NOMO-1 treated with dmso at 0.1 percent for 144 hours (cell line): ENCODE measurements at regions not wholly inside any gene's neighbourhood (a gene's known extent, or its start where the extent isn't known, plus 50 kb on each side); places are given as distances from the start of the nearest gene placed in this dataset.
"Not testable (repeated sequence)": the region's sequence is repeated elsewhere in the genome, so short reads cannot be mapped to it uniquely, and the experiment has no call there.

Source experiments
- DNase-seq: peaks from one replicate; lab custom pipeline; 2025; ENCODE audit not compliant: unreplicated experiment; lab: John Stamatoyannopoulos, UW

DNA sequence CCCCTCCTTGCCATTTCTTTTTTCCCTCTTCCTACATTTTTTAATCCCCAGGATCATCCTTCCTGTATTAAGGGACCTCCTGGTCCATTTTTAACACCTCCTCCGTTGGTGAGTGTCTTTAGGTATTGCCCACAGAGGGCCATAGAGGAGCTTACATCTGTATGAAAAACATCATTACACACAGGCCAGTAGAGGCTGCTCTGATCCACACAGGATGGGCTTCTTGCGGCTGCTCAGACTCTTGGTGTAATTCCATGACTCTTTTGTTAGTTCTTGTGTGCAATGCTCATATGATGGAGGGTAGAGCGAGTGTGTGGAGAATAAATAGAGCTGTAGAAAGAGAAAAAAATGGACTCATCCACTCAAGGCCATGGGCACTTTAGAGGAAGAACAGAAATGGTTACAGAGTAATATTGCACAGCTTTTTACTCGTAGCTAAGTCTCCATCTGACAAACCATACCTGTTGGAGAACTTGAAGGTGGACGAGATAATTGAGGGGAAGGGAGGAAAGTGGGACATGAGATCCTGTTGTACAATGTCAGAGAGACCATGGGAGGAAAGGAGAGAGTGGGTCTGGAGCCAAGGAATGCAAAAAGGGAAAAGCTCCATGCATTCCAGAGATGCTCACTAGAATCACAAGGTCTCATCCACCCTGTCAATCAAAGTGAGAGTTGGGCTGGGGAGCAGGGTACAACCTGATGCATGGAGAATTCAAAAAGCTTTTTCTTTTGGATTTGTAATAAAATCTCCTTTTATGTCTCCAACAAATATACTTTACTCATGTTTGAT lies 129.7 kb upstream of the TNP1 start:
- DNase-seq, result no peak

DNA sequence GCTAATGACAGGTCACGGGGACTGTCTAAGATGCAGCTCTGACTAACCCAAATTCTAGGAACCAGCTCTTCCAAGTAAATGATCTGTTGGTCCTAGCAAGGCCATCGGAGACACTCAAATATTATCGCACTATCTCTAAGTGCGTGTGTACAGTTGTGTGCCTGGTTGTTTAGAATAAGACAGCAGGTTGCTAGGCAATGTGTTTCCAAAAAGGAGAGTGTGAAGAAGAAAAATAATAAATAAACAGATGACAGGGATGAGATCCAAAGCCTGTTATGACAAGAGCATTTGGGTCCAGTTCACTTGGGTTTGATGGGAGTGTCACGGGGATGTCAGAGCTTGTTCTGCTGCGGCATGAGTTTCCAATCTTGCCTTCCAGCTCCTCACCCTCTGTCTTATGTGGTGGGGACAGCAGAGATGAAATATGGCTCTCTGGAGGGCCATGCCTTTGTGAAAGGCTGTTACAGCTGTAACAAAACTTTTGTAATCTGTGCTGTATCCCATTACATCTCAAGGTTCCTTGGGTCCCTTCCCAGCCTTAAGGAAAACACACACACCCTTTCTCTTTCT lies 127.5 kb upstream of the TNP1 start:
- no peak for DNase-seq

DNA sequence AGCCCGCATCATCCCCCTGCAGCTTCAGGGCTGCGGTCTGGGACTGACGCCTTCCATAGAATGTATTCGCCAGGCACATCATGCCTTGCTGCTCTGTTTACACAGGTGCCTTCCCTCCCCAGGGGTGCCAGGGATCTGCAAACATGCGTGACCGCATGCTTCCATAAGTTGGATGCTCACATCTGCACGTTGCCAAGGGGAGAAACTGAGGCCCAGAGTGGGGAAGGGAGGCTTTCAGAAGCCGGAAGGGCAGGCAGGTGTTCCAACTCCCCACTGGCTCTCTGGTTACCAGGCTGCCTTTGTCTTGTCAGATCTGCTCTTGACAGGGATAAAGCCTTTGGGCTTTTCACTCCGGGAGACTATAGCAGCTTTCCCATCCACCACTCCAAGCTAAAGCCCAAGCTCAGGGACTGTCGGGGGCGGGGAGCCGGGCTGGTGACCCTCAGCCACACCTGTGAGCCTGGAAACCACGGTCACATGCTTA lies 125.8 kb upstream of the TNP1 start:
- DNase-seq, result no peak

DNA sequence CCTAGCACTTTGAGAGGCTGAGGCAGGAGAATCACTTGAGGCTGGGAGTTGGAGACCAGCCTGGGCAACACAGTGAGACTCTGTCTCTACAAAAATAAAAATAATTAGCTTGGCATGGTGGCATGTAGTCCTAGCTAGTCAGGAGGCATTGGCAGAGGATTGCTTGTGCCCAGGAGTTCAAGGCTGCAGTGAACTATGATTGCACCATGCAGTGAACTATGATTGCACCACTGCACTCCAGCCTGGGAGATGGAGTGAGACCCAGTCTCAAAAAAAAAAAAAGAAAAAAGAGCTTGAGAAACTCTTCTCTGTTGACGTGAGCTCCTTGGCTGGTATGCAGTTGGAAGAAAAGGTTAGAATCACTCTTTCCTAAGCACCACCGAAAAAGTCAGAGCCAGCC lies 125.1 kb upstream of the TNP1 start:
- DNase-seq, result no peak

DNA sequence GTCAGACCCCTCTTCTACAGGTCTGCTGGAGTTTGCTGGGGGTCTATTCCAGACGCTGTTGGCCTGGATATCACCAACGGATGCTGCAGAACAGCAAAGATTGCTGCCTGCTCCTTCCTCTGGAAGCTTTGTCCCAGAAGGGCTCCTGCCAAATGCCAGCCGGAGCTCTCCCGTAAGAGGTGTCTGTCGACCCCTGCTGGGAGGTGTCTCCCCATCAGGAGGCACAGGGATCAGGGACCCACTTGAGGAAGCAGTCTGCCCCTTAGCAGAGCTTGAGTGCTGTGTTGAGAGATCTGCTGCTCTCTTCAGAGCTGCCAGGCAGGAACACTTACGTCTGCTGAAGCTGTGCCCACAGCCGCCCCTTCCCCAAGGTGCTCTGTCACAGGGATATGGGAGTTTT lies 122.1 kb upstream of the TNP1 start:
- DNase-seq, result not testable (repeated sequence)

DNA sequence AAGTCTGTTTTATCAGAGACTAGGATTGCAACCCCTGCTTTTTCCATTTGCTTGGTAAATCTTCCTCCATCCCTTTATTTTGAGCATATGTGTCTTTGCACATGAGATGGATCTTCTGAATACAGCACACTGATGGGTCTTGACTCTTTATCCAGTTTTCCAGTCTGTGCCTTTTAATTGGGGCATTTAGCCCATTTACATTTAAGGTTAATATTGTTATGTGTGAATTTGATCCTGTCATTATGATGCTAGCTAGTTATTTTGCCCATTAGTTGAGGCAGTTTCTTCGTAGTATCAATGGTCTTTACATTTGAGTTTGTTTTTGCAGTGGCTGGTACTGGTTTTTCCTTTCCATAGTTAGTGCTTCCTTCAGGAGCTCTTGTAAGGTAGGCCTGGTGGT lies 120.6 kb upstream of the TNP1 start:
- DNase-seq, result not testable (repeated sequence)

DNA sequence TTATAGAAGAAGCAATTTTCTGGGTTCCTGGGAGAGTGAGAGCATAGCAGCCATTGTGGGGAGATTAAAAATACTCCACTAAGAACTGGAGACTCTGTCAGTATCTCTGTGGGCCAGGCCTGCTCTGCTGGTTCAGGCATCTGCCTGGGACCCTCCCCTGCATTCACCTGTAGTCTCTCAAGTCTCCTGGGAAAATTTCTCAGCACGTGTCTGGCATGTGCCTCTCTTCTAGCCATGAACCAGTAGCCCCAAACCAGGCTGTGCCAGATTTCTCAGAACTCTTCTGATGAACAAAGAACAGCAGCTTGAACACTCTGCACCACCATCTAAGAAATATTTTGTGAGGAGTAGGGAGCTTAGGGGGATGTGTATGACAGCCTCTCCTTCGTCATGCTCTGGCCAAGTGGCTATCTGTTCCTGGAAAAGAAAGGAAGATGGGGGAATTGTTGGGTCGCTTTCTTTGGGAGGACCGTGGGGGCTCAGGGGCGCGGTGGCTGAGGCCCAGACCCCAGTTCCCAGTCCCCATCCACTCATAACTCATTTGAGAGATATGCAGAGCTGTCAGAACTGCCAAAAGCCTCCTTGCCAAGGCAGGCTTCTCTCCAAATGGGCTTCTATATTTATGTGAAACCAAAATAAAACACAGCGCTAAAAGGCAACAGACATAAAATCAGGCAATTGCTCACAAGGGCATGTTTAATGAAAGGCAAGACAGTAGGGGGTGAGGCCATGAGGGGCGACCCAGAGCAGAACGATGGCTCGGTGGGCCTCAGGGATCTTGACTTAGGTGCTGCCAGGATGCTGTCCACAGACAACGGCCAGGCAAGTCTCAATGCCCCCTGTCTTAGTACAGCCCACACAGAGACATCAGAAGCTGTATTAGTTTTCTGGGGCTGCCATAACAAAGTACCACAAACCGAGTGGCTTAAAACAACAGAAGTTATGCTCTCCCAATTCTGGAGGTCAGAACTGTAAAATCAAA lies 114.7 kb upstream of the TNP1 start:
- no peak for DNase-seq

DNA sequence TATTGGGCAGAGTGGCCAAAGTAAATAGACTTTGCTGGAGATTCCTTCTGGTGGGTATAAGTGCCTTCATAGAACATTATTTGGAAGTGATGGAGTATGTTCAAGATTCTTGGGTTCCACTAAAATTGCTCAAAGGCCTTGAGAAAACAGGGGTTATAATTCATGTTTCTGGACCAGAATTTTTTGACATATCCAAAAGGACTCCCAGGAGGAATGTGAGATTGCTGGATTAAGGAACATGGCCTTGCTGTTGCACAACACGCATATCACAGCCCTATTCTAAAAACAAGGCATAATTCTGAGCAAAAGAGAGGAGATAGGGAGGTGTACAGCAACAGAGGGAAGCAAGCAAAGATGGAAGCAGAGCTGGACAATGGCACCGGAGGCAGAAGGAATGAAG lies 111.7 kb upstream of the TNP1 start:
- no peak for DNase-seq

DNA sequence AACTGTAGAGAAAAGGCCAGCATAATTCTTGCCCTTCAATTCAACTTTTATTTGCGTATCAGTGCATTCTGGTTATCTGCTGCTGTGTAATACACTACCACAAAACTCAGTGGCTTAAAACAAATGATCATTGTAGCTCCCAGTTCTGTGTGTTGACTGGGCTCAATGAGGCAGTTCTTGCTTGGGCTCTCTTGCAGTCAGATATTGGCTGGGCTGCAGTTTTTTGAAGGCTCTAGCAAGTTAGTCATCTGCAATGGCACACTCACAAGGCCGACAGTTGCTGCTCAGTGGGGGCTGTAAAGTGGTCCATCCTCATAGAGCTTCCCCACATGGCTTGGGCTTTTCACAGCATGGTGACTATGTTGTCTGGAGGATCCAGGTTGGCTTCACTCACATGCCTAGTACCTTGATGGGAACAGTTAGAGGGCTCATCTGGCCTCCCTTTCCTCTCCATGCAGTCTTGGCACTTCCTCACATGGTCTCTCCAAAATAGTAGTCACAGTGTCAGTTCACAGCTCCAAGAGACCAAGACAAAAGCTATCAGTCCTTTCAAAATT lies 110.6 kb upstream of the TNP1 start:
- DNase-seq, result no peak

DNA sequence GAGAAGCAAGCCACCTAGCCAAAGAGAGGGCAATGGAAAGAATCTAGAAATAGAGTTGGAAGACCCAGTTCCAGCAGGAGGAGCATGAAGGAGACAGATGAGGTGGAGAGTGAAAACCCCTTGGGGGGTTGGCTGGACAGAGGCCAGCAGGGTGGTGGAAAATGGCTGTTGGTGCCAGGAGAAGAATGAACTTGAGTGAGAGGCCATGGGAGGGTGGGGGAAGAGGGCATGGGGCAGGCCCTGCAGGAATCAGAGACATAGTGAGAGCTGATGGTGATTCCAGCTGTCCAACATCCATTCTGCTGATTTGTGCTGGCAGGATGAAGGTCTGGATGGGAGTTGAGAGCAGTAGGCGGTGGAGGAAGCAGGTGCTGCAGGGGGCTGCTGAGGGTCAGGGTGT lies 108.0 kb upstream of the TNP1 start:
- DNase-seq, result no peak

DNA sequence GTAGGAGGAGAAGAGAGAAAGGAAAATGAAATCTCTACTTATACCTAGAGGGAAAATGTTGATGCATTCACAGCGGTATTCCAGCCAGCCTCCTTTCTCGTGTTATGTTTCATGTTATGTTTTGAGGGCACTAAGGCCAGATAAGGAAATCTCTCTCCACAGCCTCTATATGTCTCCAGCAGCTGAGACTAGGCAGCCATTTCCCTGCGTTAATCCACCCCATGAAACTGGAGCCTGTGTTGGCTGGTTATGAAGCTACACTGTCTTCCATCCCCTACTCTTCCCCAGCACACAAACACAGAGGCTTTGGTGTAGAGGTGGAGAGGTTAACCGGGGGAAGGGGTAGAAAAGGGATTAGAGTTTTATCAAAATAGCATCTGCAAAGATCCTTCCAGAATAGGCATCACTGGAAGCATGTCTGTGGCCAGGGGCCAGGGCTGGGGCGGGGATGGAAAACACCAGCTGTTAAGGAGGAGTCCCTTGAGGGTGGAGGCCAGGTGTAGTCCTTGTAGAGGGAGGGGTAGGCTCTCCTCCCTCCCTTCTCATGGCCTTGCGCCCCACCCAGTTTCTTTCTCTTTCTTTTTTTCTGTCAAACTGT lies 100.9 kb upstream of the TNP1 start:
- no peak for DNase-seq

DNA sequence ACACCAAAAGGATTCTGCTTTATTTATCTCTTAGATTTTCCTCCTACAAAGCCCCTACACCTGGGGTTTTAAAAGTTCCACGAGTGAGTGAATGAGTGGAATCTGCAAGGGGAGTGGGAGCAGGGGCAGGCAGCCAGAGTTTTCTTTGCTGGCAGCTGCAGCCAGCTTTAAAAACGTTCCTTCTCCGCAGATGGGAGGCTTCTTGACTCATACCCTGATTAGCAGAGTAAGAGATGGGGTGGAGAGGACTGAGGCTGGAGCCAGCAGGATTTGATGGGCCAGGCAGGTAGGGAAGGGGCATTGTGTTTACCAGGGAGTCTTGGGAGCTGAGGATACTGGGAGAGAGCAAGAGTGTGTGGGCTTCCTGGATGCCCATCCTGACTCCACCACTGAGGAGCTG lies 99.6 kb upstream of the TNP1 start:
- DNase-seq, result no peak

DNA sequence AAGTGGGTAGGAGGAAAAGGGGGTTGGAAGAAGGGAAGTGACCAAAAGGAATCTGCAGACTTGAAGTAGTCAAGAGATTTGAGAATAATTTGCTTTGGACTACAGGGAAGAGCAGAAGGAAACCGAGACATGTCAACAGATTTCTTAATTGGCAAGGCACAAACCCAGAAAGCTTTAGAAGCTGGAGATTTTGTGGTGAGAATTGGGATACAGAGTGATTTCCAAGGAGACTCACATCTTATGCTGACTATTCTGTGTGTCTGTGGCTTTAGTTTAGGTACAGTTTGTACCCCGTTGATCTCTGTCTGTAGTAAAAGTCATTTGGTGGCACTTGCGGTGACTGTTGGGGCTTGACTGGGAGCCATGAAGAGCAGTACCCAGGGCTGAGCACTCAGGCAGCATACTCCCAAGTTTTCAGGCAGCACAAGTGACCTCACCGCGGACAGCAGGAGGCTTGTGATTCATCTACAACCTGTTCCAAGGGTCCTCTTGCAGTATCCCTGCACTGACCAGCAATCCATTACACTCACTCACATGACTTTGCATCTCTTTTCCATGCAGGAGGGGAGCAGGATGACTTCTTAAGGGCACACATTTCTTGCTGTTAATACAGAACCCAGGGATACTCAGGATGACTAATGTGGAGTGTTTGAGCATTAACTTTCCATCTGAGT lies 97.1 kb upstream of the TNP1 start:
- no peak for DNase-seq

DNA sequence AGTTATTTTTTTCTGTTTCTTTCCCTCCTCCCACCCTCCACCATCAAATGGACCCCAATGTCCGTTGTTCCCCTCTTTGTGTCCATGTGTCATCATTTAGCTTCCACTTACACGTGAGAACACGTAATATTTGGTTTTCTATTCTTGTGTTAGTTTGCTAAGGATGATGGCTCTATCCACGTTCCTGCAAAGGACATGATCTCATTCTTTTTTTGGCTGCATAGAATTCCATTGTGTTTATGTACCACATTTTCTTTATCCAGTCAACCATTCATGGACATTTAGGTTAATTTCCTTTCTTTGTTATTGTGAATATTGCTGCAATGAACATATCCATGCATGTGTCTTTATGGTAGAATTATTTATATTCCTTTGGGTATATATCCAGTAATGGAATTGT lies 91.3 kb upstream of the TNP1 start:
- DNase-seq, result no peak

DNA sequence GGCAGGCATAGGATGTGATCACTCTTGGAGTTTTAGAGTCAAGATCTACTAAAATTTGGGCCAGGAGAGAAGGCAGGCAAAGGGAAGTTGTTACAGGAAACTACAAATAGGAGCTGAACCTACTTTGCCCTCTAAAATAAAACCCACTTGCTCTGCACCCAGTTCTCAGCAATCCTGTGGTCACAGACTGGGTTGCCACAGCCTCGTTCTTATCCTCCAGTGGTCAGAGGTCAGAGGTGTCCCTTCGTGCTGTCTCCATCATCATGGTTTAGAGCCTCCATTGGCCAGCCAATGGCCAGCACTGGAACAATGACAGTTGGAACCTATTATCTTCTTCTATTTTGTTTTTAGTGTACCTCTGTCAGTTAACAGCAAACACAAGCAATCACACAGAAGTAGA lies 90.7 kb upstream of the TNP1 start:
- no peak for DNase-seq

DNA sequence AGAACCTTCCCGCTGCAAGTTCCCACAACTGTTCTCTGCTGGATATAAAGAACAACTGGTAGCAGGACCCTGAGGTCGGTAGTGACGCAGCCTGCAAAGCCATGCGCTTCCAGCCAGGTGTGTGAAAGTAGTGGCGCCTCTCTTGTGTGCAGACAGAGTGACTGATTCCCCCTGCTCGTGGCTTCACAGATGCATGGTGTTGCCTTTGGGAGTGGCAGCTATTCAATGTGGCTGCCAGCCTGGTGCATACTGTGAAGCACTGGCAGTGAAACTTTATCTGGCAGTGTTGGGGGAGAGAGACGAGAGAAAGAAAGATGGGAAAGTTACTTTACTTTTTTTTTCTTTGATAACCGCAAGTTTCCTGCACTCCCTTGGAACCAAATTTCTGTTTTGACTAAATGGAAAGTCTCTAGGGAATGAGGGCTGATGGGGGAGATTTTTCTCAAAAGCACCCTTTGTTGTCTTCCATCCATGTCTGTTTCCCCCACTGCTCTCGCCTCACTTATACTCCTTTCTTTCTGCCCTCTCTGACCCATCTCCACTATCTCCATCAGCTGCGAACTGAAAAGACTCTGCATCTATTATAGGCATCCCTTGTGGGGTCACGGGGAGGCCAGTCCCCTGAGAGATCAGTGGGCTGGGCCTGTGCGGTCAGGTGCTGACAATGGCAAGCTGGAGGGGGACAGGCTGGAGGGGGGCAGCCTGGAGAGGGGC lies 90.0 kb upstream of the TNP1 start:
- DNase-seq, result no peak

DNA sequence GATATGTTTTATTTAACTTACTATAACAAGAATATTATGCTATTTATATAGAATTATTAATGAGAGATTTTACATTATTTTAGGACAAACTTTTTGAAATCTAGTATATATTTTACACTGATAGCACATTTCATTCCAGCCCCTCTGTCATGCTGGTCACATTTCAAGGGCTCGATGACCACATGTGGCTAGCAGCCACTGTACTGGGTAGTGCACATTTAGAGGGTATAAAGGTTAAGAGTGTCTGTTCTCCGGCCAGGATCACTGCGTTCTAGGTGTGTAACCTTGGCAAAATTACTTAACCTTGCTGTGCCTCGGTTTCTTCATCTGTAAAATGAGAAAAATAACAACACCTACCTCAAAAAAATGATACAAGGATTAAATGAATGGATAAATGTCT lies 87.2 kb upstream of the TNP1 start:
- DNase-seq, result no peak

DNA sequence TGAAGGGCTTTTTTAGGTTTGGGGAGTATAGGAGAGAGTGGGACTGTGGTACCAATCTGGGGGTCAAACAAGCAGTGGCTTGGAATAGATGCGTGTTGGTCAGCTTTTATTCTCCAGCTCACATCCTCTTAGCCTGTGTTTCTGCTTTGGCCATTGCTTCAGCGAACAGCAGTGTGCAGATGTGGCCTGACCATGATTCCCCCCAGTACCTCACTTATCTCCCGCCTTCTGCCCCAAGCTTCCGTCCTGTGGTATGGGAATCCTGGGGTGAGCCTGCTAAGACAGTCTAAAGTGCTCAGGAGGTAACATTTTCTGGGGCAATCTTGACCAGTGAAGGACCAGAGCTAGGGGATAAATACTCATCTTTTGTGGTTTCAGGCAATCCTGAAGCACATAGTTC lies 84.9 kb upstream of the TNP1 start:
- DNase-seq, result no peak

DNA sequence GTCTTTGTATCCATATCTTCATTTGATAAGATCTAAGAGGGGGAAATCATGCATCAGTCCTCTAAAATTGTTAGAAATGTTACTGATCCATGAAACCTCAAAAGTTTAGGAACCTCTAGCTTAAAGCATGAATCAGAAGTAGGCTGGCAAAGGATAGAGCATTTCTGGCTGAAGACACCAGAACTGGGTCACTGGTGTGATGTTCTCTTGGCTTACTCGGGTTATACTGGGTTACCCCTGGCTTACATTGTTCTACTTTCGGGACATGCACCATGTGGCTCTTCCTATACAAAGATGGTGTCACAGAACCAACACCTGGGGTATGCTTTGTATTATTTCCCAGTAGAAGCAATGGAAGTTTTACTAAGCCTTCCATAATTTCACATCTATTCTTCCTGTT lies 83.2 kb upstream of the TNP1 start:
- no peak for DNase-seq

DNA sequence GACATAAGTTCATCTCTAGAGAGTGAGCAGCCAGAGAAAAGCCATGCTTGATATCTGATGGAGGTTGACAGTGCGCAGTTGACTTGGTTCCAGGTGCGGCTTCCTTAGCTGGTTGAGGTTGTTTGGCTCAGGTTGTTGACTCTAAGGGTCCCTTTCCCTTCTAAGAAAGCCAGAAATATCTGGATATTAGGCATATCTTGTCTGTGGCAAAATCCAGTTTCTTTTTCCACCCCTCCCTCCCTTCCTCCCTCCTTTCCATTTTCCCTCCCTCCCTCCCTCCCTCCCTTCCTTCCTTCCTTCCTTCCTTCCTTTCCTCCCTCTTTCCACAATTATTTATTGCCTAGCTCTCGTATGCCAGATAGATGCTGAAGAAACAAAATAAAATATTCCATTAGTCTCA lies 82.6 kb upstream of the TNP1 start:
- DNase-seq, result no peak
